Mesendoderm (in vitro differentiated cells): ENCODE measurements at regions not wholly inside any gene's neighbourhood (a gene's known extent, or its start where the extent isn't known, plus 50 kb on each side); places are given as distances from the start of the nearest gene placed in this dataset.
A peak's percentile ranks its signal among the peaks of the same experiment; 100 is the strongest.

Experiments
- DNase-seq: peaks from one replicate; pipeline ENCODE4 v3.0.0; 2013
- H2AK5ac ChIP-seq: 2 replicates; pipeline ENCODE4 v1.6.1; 2013; ENCODE audit warnings: low read length, inconsistent platforms
- H2BK120ac ChIP-seq: 2 replicates; pipeline ENCODE4 v1.6.1; 2013; ENCODE audit warnings: low read depth, mild to moderate bottlenecking, low read length, moderate library complexity, mixed read lengths
- H2BK15ac ChIP-seq: replicated peaks from 2 replicates; pipeline ENCODE4 v1.6.1; 2013; ENCODE audit warnings: low read depth, mild to moderate bottlenecking, moderate library complexity
- H2BK5ac ChIP-seq: 2 replicates; pipeline ENCODE4 v1.6.1; 2013; ENCODE audit warnings: low read length, inconsistent platforms
- H3K18ac ChIP-seq: 2 replicates; pipeline ENCODE4 v1.6.1; 2013; ENCODE audit warnings: mild to moderate bottlenecking, low read length, mixed read lengths
- H3K23ac ChIP-seq: one replicate; pipeline ENCODE4 v1.6.1; 2013; ENCODE audit warnings: low read length
- H3K27ac ChIP-seq: 2 replicates; pipeline ENCODE4 v1.5.1; 2013; ENCODE audit warnings: low read depth, mild to moderate bottlenecking, inconsistent platforms, low read length, moderate library complexity
- H3K27me3 ChIP-seq: 2 replicates; pipeline ENCODE4 v1.6.1; 2013; ENCODE audit warnings: low read length, control low read depth, mild to moderate bottlenecking, inconsistent platforms; ENCODE audit not compliant: insufficient read depth, poor library complexity
- H3K36me3 ChIP-seq: 2 replicates; pipeline ENCODE4 v1.6.1; 2013; ENCODE audit warnings: low read length, inconsistent platforms; ENCODE audit not compliant: control insufficient read depth, insufficient read depth
- H3K4ac ChIP-seq: one replicate; pipeline ENCODE4 v1.6.1; 2013; ENCODE audit warnings: low read depth, mild to moderate bottlenecking, low read length, moderate library complexity
- H3K4me1 ChIP-seq: 2 replicates; pipeline ENCODE4 v1.6.1; 2013; ENCODE audit warnings: low read depth, low read length, inconsistent platforms; ENCODE audit not compliant: control insufficient read depth
- H3K4me2 ChIP-seq: 2 replicates; pipeline ENCODE4 v1.6.1; 2013; ENCODE audit warnings: low read length
- H3K4me3 ChIP-seq: 2 replicates; pipeline ENCODE4 v1.5.1; 2013; ENCODE audit warnings: mild to moderate bottlenecking, low read length
- H3K56ac ChIP-seq: one replicate; pipeline ENCODE4 v1.6.1; 2013; ENCODE audit warnings: low read length
- H3K79me1 ChIP-seq: 2 replicates; pipeline ENCODE4 v1.6.1; 2013; ENCODE audit warnings: low read length, inconsistent platforms
- H3K79me2 ChIP-seq: 2 replicates; pipeline ENCODE4 v1.6.1; 2013; ENCODE audit warnings: mild to moderate bottlenecking, low read length; ENCODE audit not compliant: control insufficient read depth, insufficient read depth
- H3K9ac ChIP-seq: 2 replicates; pipeline ENCODE4 v1.6.1; 2013; ENCODE audit warnings: low read length, inconsistent platforms
- H4K5ac ChIP-seq: one replicate; pipeline ENCODE4 v1.6.1; 2013; ENCODE audit warnings: low read length
- H4K8ac ChIP-seq: one replicate; pipeline ENCODE4 v1.6.1; 2013; ENCODE audit warnings: low read depth, mild to moderate bottlenecking, control low read depth, low read length, moderate library complexity
- WGBS: extraction: QIAGEN DNeasy Blood & Tissue Kit; methylation state at CpG from one replicate; pipeline ENCODE4 v1.1.7; 2013; ENCODE audit warnings: low lambda C conversion rate, missing lambda C conversion rate; ENCODE audit not compliant: insufficient coverage; ENCODE audit errors: extremely low coverage; 5-methylcytosine and 5-hydroxymethylcytosine counted together

DNA sequence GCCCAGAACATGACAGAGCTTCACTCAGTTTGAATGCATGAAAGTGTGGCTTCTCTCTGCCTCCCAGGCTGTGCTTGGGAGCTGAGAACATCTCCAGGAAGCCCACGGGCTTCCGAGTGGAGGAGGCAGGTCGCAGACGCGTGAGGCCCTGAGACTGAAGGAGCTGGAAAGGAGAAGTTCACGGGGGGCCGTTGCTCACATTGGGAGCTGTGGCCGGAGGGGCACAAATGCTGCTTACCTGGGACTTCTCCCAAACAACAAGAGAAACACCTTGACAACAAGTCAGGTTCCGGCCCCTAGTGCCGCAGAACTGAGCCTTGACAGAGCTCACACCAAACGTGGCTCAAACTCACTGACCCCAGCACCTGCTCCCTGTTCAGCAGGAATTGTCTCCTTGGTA, 207.0 kb downstream of the BRD1 start:
- Histone ChIP-seq H3K4me3 (no peak overlapping the region), H2BK15ac (no peak overlapping the region), H3K56ac (no peak overlapping the region), H3K79me1 (no peaks in the 10 kb centered on the region), H3K27me3 (no peaks in the 10 kb centered on the region), H2BK5ac (no peak overlapping the region), H4K8ac (no peak overlapping the region), H4K5ac (no peak overlapping the region), H3K4ac (no peak overlapping the region), H3K36me3 (no peaks in the 10 kb centered on the region), H2BK120ac (no peak overlapping the region), H3K27ac (no peak overlapping the region), H3K4me1 (no peaks in the 10 kb centered on the region), H3K23ac (no peak overlapping the region), H3K79me2 (no peaks in the 10 kb centered on the region), H2AK5ac (no peak overlapping the region), H3K9ac (no peak overlapping the region), H3K4me2 (no peak overlapping the region), H3K18ac (no peak overlapping the region)
- DNase-seq: no peak
- WGBS: no CpG with 5 or more reads among the region's 11 CpGs

DNA sequence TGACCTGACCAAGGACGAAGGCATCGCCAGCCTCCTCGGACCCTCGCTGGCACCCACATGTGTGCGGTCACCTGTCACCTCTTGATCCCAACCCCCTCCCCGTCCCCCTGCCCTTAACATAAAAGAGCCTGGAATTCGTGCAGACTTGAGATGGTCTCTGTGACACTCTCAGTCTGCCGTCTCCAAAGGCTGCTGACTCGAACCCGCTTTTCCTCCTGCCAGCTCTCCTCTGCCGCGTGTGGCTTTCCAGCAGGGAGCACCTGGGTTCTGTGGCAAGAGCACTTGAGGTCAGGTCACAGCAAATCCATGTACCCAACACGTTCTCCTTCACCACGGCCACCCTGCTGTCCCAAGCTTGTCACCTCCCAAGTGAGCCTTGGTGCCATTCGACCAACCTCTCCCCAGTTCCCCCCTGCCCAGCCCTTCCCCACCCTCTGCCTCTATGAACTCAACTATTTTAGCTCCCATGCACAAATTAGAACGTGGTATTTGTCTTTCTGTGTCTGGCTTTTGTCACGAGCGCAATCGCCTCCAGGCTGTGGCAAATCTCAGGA, 207.6 kb downstream of the BRD1 start:
- Histone ChIP-seq H2BK15ac (no peak overlapping the region), H3K79me1 (no peaks in the 10 kb centered on the region), H3K27me3 (no peaks in the 10 kb centered on the region), H3K36me3 (no peaks in the 10 kb centered on the region), H2BK120ac (no peak overlapping the region), H3K9ac (no peak overlapping the region), H3K18ac (no peak overlapping the region), H4K8ac (no peak overlapping the region), H3K4me2 (no peak overlapping the region), H3K79me2 (no peaks in the 10 kb centered on the region), H3K4me3 (no peak overlapping the region), H4K5ac (no peak overlapping the region), H3K27ac (no peak overlapping the region), H3K4me1 (no peaks in the 10 kb centered on the region), H3K23ac (no peak overlapping the region), H2BK5ac (no peak overlapping the region), H3K4ac (no peak overlapping the region), H2AK5ac (no peak overlapping the region), H3K56ac (no peak overlapping the region)
- DNase-seq: no peak
- no CpG with 5 or more reads among the region's 19 CpGs for WGBS

DNA sequence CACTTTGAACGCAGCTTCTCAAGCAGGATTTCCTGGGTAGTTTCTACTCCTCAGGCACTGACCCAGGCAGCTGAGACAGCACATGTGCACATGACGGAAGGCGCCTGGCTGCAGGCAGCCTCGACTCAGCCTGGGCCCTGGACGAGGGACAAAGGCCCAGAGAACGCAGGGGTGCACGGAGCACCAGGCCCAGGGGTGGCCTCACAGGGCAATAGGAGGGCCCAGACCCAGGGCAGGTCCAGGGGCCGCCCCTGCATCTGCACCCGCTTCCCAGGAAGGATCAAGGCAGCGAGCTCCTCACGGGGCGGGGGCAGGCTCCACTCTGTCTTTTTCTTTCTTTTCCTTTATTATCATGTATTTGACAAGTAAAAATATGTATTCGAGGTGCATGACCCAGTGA, 208.4 kb downstream of the BRD1 start:
- H3K9ac ChIP-seq: no peak overlapping the region
- H2AK5ac ChIP-seq: no peak overlapping the region

DNA sequence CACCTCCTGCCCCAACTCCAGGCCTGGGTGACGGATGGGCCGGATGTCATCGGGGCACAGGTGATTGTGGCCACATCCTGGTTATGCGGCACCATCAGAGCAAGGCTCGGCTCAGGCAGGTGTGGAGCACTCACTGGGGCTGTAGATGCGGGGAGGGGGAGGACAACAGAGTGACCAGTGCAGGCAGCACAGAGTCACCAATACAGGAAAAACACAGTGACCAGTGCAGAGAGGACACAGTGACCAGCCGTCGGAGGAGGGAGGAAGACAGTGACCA, 209.1 kb downstream of the BRD1 start:
- Histone ChIP-seq H3K4me1 (no peaks in the 10 kb centered on the region), H3K56ac (no peak overlapping the region), H3K36me3 (no peaks in the 10 kb centered on the region), H3K79me1 (no peaks in the 10 kb centered on the region), H3K27me3 (no peaks in the 10 kb centered on the region), H2BK120ac (no peak overlapping the region), H3K23ac (no peak overlapping the region), H4K5ac (no peak overlapping the region), H2BK15ac (no peak overlapping the region), H3K27ac (no peak overlapping the region), H2AK5ac (no peak overlapping the region), H3K9ac (no peak overlapping the region), H3K4me2 (no peak overlapping the region), H2BK5ac (no peak overlapping the region), H3K79me2 (no peaks in the 10 kb centered on the region), H3K18ac (no peak overlapping the region), H4K8ac (no peak overlapping the region), H3K4me3 (no peak overlapping the region), H3K4ac (no peak overlapping the region)
- DNase-seq: no peak
- WGBS: no CpG with 5 or more reads among the region's 8 CpGs

More for the DNA sequence above, 208.4 kb downstream of the BRD1 start:
- no peak overlapping the region for H3K4me2 ChIP-seq
- H3K4ac ChIP-seq: no peak overlapping the region
- H4K8ac ChIP-seq: no peak overlapping the region
- H3K4me1 ChIP-seq: no peaks in the 10 kb centered on the region
- H3K23ac ChIP-seq: no peak overlapping the region
- H3K27ac ChIP-seq: no peak overlapping the region
- no peaks in the 10 kb centered on the region for H3K79me1 ChIP-seq
- no peaks in the 10 kb centered on the region for H3K27me3 ChIP-seq
- no CpG with 5 or more reads among the region's 13 CpGs for WGBS
- H3K36me3 ChIP-seq: no peaks in the 10 kb centered on the region
- no peak for DNase-seq
- no peak overlapping the region for H2BK5ac ChIP-seq
- no peak overlapping the region for H3K4me3 ChIP-seq
- H2BK120ac ChIP-seq: no peak overlapping the region
- H3K56ac ChIP-seq: no peak overlapping the region
- no peak overlapping the region for H3K18ac ChIP-seq
- no peak overlapping the region for H4K5ac ChIP-seq
- H3K79me2 ChIP-seq: no peaks in the 10 kb centered on the region
- H2BK15ac ChIP-seq: no peak overlapping the region

DNA sequence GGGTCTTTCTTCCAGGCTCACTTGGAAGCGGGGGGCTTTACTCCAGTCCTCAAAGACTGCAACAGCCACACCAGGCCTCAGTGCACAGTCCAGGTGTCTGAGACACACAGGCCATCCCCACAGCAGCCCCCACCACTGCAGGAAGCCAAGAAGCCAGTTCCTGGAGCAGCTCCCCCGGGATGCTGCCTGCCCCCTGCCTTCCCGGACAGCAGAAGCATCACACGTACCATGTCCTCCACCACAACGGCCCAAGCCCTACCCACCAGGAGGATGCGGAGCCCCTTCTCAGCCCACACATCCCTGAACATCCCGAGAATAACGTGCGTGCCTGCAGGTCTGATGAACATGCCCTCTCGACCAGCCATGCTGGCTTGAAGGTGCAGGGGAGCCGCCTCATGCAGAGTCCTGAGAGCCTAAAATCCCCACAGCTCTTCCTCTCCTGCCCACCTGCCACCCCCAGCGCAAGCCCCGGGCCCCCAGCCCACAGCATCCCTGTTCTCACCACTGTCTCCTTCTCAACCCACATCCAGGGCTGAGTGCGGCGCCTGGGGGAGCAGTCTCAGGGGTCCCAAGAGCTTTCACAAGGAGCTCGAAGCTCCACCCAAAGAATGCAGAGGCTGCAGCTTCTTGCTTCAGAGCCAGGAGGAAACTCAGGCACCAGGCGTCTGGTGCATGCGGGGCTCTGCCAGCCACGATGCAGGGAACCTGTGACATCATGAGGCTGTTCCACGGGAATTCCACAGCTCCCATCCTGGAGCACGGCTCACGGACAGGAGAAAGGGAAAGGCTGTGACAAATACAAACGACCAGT, 209.6 kb downstream of the BRD1 start:
- H3K4me2 ChIP-seq: no peak overlapping the region
- H4K5ac ChIP-seq: no peak overlapping the region

DNA sequence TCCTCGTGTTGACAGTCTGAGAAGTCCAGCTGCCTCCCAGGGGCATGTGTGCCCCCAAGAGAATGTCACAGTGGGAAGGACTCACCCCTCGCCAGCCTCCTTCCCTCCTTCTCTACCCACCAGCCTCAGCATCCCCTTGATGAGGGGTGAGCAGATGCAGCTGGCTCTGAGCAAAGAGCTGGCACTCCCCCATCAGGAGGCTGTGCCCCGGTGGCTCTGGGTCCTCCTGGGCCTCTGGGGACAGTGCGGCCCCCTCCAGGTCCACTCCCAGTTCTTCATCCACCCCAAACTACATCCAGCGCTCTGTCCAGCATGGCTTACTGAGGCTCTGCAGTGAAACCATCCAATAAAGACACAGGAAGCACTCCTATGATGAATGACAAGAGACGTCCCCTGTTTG, 210.4 kb downstream of the BRD1 start:
- Histone ChIP-seq H3K27ac (no peak overlapping the region), H3K23ac (no peak overlapping the region), H3K79me2 (no peaks in the 10 kb centered on the region), H3K9ac (no peak overlapping the region), H2BK5ac (no peak overlapping the region), H4K8ac (no peak overlapping the region), H3K4me2 (no peak overlapping the region), H3K79me1 (no peaks in the 10 kb centered on the region), H2AK5ac (no peak overlapping the region), H3K27me3 (no peaks in the 10 kb centered on the region), H2BK15ac (no peak overlapping the region), H3K4ac (no peak overlapping the region), H3K56ac (no peak overlapping the region), H3K36me3 (no peaks in the 10 kb centered on the region), H3K18ac (no peak overlapping the region), H4K5ac (no peak overlapping the region), H3K4me1 (no peaks in the 10 kb centered on the region), H2BK120ac (no peak overlapping the region), H3K4me3 (no peak overlapping the region)
- DNase-seq: no peak
- no CpG with 5 or more reads among the region's 6 CpGs for WGBS

More for the DNA sequence above, 209.6 kb downstream of the BRD1 start:
- Histone ChIP-seq H2BK15ac (no peak overlapping the region), H2BK5ac (no peak overlapping the region), H3K9ac (no peak overlapping the region), H3K27ac (no peak overlapping the region), H3K36me3 (no peaks in the 10 kb centered on the region), H4K8ac (no peak overlapping the region), H3K4me1 (no peaks in the 10 kb centered on the region), H3K27me3 (no peaks in the 10 kb centered on the region), H3K56ac (no peak overlapping the region), H2AK5ac (no peak overlapping the region), H2BK120ac (no peak overlapping the region), H3K18ac (no peak overlapping the region), H3K4me3 (no peak overlapping the region), H3K4ac (no peak overlapping the region), H3K23ac (no peak overlapping the region), H3K79me1 (no peaks in the 10 kb centered on the region), H3K79me2 (no peaks in the 10 kb centered on the region)
- DNase-seq: peak; percentile 9
- WGBS: no CpG with 5 or more reads among the region's 23 CpGs
